PC-9 (cell line): ENCODE measurements at regions not wholly inside any gene's neighbourhood (a gene's known extent, or its start where the extent isn't known, plus 50 kb on each side); places are given as distances from the start of the nearest gene placed in this dataset.

Source experiments
- CTCF ChIP-seq: fragments of 200-600 bp; sonication (generic); conservative IDR thresholded peaks from 2 replicates; pipeline ENCODE4 v1.6.1; 2017; ENCODE audit warnings: mixed run types, antibody characterized with exemption, mild to moderate bottlenecking, moderate library complexity
- EZH2 ChIP-seq: fragments of 200-600 bp; sonication (generic); IDR thresholded peaks from 2 replicates; pipeline ENCODE4 v1.8.0; 2017; ENCODE audit warnings: antibody characterized with exemption, low read depth

- TF ChIP-seq CTCF (no peak), EZH2 (no peak)
Observed at GRCh38 chr7:68015122-68015977, 1018.7 kb downstream of the TYW1 start.
